ENCODE measurements at regions not wholly inside any gene's neighbourhood (a gene's known extent, or its start where the extent isn't known, plus 50 kb on each side); places are given as distances from the start of the nearest gene placed in this dataset.
"Not testable (repeated sequence)": the region's sequence is repeated elsewhere in the genome, so short reads cannot be mapped to it uniquely, and the experiment has no call there.

DNA sequence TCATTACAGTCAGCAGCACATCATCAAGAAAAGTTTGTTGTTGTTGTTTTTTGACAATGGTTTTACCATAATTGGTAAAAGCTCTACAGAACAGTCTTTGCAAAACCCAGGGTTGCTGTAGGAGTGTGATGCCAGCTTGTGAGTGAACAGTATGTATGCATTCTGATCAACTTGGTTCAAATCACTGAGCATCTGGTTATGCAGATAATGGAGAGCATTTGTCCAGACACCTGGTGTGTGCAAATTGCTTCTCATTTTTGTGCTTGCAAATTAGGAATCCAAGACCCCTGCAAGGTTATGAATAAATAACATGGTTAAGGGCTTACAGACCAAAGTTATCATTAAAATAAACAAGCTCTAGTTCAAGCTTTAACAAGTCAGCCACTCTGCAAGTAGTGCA, 448.7 kb upstream of the ACTBL2 start:
- intact Hi-C loops (cut with DNase I; ENCODE audit: low total_unique reads) (no loop called here), in situ Hi-C loops (cut with MboI; ENCODE audit: low sequenced_read_pairs in 4 of 4) (no loop called here)
- TF ChIP-seq, protein P1, sequence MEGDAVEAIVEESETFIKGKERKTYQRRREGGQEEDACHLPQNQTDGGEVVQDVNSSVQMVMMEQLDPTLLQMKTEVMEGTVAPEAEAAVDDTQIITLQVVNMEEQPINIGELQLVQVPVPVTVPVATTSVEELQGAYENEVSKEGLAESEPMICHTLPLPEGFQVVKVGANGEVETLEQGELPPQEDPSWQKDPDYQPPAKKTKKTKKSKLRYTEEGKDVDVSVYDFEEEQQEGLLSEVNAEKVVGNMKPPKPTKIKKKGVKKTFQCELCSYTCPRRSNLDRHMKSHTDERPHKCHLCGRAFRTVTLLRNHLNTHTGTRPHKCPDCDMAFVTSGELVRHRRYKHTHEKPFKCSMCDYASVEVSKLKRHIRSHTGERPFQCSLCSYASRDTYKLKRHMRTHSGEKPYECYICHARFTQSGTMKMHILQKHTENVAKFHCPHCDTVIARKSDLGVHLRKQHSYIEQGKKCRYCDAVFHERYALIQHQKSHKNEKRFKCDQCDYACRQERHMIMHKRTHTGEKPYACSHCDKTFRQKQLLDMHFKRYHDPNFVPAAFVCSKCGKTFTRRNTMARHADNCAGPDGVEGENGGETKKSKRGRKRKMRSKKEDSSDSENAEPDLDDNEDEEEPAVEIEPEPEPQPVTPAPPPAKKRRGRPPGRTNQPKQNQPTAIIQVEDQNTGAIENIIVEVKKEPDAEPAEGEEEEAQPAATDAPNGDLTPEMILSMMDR (IDR thresholded peaks at IDR 0.05 in 4 of 5, conservative IDR thresholded peaks at IDR 0.05 in 1 of 5), result no peak
- TF ChIP-seq POLR2A (IDR thresholded peaks at IDR 0.05), result no peak
- DNase-seq, result no peak
- Histone ChIP-seq H3K27ac (no peak overlapping the region), H3K4me3 (no peak overlapping the region), H3K9me3 (no peaks in the 10 kb centered on the region), H3K36me3 (no peaks in the 10 kb centered on the region), H3K4me1 (no peaks in the 10 kb centered on the region), H3K27me3 (no peaks in the 10 kb centered on the region)
- no peak for ATAC-seq

DNA sequence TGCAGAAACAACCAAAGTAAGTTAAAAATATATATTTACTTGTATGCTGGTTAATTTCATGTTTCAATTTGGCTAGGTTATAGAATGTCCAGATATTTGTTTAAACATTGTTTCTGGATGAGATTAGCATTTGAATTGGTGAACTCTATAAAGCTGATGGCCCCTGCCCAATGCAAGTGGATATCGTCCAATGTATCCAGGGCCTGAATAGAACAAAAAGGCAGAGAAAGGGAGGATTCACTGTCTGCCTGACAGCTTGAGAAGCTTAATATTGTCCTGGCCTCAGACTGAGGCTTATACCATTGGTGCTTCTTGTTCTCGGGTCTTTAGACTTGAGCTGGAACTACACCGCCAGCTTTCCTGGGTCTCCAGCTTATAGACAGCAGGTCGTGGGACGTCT, 446.7 kb upstream of the ACTBL2 start:
- no peak for TF ChIP-seq POLR2A (IDR thresholded peaks at IDR 0.05)
- TF ChIP-seq, protein P1 (IDR thresholded peaks at IDR 0.05 in 4 of 5, conservative IDR thresholded peaks at IDR 0.05 in 1 of 5), result no peak
- no peaks in the 10 kb centered on the region for H3K27me3 ChIP-seq
- intact Hi-C loops (cut with DNase I; ENCODE audit: low total_unique reads), result no loop called here

DNA sequence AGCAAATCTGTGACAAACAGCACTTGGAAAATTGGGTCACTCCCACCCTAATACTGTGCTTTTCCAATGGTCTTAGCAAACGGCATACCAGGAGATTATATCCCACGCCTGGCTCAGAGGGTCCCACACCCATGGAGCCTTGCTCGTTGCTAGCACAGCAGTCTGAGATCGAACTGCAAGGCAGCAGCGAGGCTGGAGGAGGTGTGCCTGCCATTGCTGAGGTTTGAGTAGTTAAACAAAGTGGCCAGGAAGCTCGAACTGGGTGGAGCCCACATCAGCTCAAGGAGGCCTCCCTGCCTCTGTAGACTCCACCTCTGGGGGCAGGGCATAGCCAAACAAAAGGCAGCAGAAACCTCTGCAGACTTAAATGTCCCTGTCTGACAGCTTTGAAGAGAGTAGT, 440.5 kb upstream of the ACTBL2 start:
- intact Hi-C loops (cut with DNase I; ENCODE audit: low total_unique reads); H3K9me3 ChIP-seq; H3K36me3 ChIP-seq; H3K27ac ChIP-seq; H3K4me1 ChIP-seq; in situ Hi-C loops (cut with MboI; ENCODE audit: low sequenced_read_pairs in 4 of 4); H3K27me3 ChIP-seq; DNase-seq; ATAC-seq; H3K4me3 ChIP-seq: not testable (repeated sequence)

More for the DNA sequence above, 446.7 kb upstream of the ACTBL2 start:
- Histone ChIP-seq H3K36me3 (no peaks in the 10 kb centered on the region), H3K4me1 (no peaks in the 10 kb centered on the region), H3K4me3 (no peak overlapping the region), H3K27ac (no peak overlapping the region), H3K9me3 (no peaks in the 10 kb centered on the region)
- in situ Hi-C loops (cut with MboI; ENCODE audit: low sequenced_read_pairs in 4 of 4), result no loop called here
- ATAC-seq, result no peak
- no peak for DNase-seq

DNA sequence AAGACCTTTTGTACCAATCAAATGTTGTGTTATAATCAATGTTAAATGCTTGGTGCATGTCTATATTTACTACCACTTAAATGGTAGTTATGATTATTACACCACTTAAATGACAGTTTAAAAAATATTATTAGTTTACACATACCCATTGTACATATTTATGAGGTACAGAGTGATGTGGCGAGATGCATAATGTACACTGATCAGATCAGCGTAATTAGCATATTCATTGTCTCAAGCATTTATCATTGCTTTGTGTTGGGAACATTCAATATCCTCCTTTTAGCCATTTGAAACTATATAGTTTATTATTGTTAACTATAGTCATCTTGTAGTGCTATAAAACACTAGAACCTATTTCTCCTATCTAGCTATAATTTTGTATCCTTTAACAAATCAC, 434.4 kb upstream of the ACTBL2 start:
- DNase-seq (no peak), ATAC-seq (no peak)
- Histone ChIP-seq H3K36me3 (no peaks in the 10 kb centered on the region), H3K4me3 (no peak overlapping the region), H3K9me3 (no peaks in the 10 kb centered on the region), H3K27me3 (no peaks in the 10 kb centered on the region), H3K27ac (no peak overlapping the region), H3K4me1 (peaks cover under 1 to 8% of the 10 kb centered on the region in 2 donors)
- intact Hi-C loops (cut with DNase I; ENCODE audit: low total_unique reads) (no loop called here), in situ Hi-C loops (cut with MboI; ENCODE audit: low sequenced_read_pairs in 4 of 4) (no loop called here)
- TF ChIP-seq, protein P1 (IDR thresholded peaks at IDR 0.05 in 4 of 5, conservative IDR thresholded peaks at IDR 0.05 in 1 of 5), result no peak
- no peak for TF ChIP-seq POLR2A (IDR thresholded peaks at IDR 0.05)

DNA sequence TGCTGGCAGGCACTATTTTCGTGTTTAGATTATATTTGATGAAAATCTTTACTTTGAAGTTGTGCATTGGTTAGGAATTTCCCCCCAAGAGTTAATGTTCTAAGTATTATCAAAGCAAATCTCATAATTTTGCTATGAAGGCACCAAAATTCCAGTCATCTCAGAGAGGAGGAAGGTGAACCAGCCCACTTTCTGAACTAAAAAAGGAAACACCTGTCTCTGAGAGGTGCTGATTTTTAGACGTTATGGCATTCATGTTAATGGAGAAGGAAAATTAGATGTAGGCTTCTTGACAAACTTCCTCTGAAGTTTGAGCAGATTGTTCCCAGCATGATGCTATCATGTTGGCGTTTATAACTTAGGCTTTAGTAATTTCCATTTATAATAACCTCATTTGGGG, 432.9 kb upstream of the ACTBL2 start:
- H3K27ac ChIP-seq, result no peak overlapping the region
- DNase-seq (no peak), ATAC-seq (no peak)
- no peak overlapping the region for H3K4me3 ChIP-seq
- H3K27me3 ChIP-seq, result no peaks in the 10 kb centered on the region
- no peaks in the 10 kb centered on the region for H3K36me3 ChIP-seq
- no peaks in the 10 kb centered on the region for H3K9me3 ChIP-seq
- peaks cover 6 to 21% of the 10 kb centered on the region in 2 donors for H3K4me1 ChIP-seq
- TF ChIP-seq, protein P1 (IDR thresholded peaks at IDR 0.05 in 4 of 5, conservative IDR thresholded peaks at IDR 0.05 in 1 of 5), result no peak
- TF ChIP-seq POLR2A (IDR thresholded peaks at IDR 0.05), result no peak
- intact Hi-C loops (cut with DNase I; ENCODE audit: low total_unique reads), result no loop called here
- in situ Hi-C loops (cut with MboI; ENCODE audit: low sequenced_read_pairs in 4 of 4), result no loop called here
